GM19023 (cell line): ENCODE measurements at regions not wholly inside any gene's neighbourhood (a gene's known extent, or its start where the extent isn't known, plus 50 kb on each side); places are given as distances from the start of the nearest gene placed in this dataset.
"Not testable (repeated sequence)": the region's sequence is repeated elsewhere in the genome, so short reads cannot be mapped to it uniquely, and the experiment has no call there.

ENCODE experiments used
- ATAC-seq: cut with Tn5 transposase; IDR thresholded peaks from one replicate; pipeline ENCODE4 v1.9.1; 2021; ENCODE audit warnings: mild to moderate bottlenecking, moderate library complexity; ENCODE audit not compliant: unreplicated experiment

DNA sequence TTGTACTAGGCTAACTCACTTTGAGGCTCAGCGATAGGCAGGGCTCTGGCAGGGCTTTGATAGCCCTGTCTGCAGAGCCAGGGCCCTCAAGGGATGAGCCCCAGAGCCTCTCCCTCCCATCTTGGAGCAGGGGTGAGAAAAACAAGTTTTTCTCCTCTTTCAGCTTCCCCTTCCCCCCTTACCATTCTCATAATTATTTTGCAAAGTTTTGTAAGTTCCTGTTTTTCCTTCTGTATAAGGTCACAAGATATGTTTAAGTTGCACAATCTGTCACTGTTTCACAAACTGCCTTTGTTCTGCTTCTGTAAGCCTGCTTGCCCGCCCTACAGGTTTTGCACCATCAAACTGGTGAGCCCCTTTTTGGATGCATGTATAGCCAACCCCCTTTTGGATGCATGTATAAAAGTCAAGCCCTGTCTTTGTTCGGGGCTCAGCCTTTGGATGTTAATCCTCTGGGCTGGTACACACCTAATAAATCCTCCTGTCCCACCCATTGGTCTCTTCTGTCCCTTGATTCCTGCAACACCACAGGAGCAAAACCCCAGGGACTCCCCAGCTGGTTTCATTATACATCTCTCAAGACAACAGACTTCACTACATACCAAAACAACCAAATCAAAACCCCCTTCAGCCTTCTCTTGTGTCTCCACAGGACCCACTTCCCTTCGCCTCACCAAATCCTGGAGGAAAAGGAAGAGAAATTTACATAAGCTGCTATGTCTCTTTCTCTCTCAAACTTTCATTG, 52.5 kb upstream of the RESF1 start:
- ATAC-seq = no peak

DNA sequence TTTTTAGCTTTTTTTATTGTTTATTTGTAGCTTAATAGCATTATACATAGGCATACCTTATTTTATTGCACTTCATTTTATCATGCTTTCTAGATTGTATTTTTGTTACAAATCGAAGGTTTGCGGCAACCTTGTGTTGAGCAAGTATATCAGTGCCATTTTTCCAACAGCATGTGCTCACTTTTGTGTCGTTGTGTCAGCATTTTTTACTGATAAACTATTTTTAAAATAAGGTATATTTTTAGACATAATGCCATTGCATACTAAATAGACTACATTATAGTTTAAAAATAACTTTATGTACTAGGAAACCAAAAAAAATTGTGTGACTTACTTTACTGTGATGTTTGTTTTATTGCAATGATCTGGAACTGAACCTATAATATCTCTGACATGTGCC, 56.2 kb upstream of the RESF1 start:
- no peak for ATAC-seq

DNA sequence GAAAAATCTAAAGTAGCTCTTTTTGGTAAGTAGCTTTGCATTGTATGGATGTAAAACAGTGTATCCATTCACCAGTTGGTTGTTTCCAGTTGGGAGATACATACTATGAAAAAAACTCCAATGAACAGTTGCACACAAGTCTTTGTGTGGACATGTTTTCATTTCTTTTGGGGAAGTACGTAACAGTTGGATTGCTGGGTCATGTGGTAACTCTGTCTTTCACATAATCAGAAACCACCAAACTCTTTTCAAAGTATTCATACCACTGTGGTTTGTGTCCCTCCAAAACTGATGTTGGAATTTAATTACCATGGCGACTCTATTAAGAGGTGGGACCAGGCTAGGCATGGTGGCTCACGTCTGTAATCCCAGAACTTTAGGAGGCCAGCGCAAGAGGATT, 58.9 kb upstream of the RESF1 start:
- no peak for ATAC-seq

DNA sequence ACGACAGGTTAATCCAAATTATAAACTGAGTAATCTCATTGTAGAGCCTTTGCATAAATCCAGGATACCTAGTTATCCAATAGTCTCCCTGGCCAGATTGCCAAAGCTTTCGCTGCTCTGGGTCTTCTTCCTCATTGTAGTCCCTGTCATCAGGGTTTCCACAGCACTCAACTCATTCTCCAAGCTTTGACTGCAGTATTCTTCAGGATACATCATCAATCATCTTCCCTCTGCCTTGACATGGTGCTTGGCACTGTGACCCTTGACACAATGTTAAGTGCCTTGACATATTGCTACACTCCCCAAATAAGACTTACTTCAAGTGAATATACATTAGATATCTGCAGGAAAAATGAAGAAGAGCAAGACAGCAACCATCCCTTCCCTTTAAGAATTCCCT, 60.1 kb upstream of the RESF1 start:
- no peak for ATAC-seq

DNA sequence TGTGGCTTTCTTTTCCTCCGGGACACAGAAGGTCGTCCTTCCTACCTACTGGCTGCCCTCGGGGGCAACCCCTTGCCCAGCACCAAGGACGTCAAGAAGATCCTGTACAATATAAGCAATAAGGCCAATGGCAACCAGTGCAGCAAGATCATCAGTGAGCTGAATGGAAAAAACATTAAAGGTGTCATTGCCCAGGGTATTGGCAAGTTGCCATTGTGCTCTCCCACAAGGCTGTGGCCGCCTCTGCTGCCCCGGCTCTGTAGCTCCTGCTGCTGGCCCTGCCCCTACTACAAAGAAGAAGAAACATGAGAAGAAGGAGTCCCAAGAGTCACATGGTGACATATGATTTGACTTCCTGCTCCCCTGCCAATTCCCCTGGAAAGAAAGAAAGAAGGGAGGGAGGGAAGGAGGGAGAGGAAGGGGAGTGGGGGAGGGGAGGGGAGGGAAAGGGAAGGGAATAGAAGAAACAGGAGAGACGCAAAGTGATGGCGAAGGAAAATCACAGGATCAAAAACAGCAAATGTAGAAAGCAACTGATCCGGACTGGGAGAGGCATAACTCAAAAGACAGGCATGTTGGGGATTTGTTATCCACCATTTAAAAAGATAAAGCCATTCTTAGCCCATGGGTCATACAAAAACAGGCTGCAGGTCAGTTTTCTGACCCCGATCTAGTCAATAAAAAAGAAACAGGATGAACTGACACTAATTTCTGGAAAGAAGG, 61.3 kb upstream of the RESF1 start:
- no peak for ATAC-seq

DNA sequence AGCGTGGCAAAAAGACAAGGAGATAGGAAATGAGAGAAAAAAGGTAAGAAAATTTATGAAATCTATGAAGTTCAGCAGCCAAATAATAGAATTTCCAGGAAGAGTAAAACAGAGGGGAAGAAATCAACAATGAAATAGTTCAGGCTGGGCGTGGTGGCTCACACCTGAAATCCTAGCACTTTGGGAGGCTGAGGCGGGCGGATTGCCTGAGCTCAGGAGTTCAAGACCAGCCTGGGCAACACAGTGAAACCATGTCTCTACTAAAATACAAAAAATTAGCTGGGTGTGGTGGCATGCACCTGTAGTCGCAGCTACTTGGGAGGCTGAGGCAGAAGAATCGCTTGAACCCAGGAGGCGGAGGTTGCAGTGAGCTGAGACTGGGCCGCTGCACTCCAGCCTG, 62.1 kb upstream of the RESF1 start:
- not testable (repeated sequence) for ATAC-seq

DNA sequence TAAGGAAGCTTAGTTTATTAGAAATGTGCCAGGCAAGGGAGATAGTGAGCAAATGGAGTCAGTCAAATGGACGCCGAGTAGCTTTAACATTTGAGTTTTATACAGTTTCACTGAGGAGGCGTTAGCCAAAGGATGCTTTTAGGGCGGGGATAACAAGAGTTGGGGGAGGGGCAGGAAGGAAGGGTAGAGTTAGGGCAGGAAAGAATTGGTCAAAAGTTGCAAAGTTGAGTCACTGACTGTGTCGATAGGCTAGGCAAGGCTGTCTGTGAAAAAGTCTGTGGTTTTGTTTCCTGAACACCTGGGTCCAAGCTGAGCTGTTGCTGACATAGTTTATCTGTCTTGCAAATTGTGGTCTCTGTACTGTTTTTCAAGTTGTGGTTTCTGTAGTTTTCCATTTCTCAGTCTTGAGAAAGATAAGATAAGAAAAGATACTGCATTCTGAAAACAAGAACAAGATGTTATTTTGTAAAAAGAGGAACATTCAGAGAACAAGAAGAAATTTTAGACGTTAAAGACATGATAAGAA, 62.6 kb upstream of the RESF1 start:
- ATAC-seq = peak; percentile 99

DNA sequence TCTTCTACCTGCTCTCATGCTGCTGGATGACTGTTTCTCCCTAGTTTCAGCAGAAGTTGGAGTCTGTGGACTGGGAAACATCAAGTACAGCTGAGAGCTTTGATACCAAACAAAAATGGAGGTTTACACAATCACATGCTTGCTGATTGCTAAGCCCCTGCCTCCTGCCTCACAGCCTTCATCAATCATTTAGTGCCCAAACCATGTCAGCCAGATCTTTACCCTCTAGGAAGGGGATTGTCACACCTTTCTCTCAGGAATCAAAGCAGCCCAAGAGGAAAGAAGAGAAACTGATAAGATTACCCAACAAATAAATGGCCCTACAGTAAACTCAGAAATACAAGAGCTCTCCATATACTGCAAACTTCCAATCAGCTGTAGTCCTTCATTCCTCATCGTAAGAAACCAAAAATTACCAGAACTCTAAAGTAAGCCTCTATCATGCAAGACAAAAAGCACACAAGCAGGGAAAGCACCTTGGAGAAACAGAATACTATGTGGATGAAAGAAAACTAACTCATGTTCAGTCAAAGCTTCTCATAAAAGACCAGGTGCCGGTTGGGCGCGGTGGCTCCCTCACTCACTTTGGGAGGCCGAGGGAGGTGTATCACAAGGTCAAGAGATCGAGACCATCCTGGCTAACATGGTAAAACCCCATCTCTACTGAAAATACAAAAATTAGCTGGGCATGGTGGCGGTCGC, 63.6 kb upstream of the RESF1 start:
- ATAC-seq = no peak

DNA sequence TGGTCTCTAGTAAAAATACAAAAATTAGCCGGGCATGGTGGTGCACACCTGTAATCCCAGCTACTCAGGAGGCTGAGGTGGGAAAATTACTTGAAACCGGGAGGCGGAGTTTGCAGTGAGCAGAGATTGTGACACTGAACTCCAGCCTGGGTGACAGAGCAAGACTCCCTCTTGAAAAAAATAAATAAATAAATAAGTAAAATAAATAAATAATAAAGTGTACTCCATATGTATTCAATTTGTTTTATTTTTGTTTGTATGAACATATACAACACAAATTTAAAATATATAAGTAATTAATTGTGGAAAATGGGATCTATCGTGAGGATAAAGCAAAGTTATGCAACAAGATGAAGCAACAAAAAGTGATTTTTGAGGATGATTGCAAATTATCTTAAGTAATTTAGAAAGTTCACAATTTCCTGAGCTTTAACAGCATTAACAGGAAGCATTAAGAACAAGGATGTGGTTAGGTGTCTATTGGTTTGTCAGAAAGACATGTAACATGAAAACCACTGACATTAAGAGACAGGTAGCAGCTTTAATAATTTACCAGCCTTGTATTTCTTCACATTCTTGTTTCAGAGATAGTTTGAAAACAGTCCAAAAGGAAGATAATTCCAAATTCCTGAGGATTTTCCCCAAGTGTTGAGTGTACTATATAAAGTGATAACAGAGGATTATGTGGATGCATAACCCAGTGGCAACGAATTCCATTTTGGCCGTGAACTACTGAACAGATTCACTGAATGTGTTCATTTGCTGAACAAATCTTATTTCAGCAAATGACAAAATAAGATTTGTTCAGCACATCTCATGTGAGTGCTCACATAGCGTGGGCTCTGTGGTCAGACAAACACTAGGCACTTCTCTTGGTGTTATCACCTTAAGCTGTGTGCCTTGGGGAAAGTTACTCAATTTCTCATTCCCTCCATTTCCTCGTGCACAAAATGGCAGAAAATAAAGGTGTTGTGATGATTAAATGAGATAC, 68.6 kb upstream of the RESF1 start:
- no peak for ATAC-seq

DNA sequence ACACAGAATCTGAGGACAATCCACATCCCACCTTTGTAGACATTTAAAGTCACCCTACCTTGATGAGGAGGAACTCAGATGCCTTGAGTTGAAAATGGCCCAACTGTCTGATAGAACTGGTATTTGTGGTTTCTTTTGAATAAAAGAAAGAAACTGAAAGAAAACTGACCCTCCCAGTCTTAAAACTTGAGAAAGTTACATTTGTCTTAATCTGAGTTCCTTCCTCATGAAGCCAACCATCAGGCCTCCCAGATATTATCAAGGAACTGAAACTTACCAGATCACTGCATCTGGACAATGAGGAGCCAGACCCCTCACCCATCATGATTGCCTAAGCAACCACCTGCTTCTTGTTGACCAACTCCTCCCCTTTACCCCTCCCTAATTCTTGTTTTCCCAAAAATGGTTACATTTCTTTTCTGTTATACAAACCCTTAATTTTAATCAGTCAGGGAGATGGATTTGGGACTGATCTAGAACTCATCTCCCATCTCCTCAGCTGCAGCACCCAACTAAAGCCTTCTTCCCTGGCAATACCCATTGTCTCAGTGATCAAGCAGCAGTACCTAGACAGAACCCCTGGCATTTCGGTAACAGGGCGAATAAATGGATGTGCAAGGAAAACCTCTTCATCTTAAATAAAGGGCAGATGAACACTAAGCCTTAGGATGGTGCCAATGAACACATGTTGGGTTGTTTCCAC, 72.0 kb upstream of the RESF1 start:
- no peak for ATAC-seq

DNA sequence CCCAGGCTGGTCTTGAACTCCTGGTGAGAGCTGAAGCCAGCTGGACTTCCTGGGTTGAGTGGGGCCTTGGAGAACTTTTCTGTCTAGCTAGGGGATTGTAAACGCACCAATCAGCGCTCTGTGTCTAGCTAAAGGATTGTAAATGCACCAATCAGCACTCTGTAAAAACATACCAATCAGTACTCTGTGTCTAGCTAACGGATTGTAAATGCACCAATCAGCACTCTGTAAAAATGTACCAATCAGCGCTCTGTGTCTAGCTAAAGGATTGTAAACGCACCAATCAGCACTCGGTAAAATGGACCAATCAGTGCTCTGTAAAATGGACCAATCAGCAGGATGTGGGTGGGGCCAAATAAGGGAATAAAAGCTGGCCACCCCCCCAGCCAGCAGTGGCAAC, 76.5 kb upstream of the RESF1 start:
- ATAC-seq = not testable (repeated sequence)

DNA sequence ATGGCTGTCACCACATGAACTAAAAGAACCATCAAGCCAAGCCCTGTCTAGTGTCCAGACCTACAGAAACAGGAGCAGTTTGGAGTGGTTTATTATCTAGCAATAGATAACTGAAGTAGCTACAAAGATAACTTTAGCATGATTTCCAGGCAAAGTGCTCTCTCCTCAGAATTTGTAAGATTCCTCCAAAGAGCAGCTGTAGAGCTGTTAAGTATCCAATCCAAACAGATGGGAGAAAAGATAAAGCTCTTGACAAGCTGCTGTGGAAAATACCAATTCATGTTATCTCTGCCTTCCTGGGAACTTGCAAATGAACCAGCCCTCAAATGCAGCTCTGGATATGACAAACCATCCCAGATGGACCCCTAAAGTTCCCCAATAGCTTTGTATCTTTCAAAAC, 78.9 kb upstream of the RESF1 start:
- no peak for ATAC-seq

DNA sequence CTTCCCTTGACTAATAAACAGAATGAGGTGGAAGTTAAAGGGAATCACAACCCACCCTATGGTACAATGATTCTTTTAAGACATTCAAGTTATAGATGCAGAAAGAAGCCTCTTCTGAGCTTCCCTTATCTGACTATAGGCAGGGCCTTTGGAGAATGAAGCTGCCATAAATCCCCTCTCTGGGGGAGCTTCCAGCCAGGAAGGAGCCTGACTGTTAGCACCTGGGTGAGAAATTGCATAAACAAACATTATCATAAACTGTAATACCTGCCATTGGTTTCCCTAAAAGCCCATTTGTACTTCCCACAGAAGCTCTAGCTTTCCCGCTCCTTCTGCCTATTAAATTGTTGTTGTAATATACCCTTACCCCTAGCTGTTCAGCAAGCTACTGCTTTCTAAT, 81.3 kb upstream of the RESF1 start:
- ATAC-seq = no peak

DNA sequence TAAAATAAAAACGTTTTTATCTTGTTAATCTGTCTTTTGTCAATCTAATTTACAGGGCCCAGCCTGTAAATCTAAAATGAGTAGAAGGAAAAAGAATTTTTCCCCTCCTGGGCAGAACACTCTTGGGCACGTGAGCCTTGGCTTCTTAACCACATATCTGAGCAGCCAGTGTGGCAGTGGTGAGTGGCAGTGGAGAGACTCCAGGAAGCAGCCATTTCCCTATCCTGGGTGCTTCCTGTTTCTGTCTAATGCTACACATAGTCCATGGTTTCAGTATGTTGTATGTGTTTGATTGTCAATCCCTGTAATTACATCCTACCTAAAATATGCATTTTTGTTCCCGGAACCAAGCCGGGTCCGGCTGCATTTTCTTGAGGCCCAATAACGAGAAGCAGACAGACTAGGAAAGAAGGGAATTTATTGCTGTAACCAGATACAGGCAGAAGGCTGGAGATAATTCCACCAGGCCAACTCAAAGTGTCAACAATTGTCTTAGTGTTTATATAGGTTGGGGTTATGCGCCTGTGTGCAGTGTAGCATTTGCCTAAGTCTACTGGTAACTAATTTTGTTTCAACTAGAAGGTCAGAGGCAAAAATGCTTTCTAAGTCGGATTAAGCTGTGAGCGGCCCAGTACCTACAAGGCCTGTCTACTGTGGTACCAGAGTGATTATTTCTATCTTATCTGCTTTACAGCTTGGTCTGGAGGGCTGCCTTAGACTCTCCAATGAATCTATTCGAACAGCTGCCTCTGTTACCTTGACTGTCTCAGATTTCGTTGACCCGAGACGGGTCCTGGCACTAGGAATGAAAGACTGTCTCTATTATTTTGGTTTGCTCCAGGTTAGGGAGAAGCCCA, 82.4 kb upstream of the RESF1 start:
- no peak for ATAC-seq

DNA sequence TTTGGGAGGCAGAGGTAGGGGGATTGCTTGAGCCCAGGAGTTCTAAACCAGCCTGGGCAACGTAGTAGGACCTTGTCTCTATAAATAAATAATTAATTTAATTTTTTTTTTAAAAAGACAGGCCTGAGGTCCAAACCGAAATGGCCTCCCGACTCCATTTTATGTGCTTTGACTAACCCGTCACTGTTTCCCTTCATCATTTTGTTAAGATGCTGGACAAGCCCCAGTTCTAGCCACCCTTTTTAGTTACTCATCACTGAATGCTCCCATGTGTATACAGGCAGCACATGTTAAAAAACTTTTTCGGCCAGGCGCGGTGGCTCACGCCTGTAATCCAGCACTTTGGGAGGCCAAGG, 83.6 kb upstream of the RESF1 start:
- ATAC-seq = no peak

DNA sequence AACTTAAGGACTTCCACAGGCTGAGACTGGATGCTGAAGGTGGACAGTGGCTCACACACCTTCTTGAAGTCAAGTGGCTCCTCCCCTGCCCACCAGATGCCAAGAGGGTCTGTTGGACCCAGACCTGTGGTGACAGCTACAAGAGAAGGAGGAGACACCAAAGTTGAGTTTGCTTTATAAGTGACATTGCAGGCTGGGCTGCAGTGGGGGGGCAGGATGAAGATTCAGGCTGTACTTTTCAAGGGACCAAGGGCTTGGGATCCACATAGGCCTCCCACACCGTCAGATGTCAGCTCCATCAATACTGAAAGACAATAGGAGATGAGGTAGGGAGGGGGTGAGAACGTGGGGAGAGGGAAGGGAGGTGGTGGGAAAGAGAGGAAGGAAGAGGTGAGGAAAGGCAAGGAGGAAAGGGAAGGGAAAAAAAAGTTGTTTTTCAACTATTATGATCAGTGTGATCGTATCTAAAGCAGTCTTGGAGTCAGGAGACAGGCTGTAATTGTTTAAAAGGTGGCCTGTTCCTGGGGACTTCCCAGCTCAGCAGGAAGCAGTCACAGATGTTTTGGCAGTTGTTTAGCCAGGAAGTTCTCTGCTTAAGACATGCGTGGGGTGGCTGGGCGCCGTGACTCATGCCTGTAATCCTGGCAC, 84.1 kb upstream of the RESF1 start:
- ATAC-seq = peak; percentile 82

DNA sequence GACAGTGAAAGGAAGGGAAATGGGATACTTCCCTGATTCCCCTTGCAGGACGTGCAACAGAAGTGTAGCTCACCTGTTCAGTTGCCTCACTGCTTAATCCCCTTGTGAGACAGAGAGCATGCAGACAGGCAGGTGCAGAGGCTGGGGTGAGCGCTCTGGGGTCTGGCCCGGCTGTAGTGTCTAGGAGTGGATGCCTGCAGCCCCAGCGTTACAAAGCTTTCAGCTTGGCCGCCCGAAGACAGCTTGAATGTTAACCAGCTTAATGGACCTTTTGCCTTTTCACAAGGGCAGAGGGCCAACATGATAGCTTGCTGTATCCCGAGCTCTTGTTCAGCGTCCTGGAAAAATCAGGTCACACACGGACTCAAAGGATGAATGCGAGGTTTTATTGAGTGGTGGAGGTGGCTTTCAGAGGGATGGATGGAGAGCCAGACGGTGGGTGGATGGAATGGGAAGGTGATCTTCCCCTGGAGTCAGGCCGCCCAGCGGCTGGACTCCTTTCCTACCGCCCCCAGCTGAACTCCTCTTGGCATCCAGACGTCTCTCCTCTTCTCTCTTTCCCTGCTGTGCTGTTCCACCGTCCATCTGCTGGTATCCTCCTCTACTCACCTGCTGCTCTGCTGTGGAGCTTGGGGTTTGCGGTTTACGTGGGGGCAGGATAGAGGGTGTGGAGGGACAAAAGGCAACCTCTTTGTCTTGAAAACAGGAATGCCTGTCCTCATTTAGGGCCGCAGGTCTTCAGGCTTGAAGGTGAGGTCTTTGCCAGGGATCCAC, 86.2 kb upstream of the RESF1 start:
- ATAC-seq = no peak

DNA sequence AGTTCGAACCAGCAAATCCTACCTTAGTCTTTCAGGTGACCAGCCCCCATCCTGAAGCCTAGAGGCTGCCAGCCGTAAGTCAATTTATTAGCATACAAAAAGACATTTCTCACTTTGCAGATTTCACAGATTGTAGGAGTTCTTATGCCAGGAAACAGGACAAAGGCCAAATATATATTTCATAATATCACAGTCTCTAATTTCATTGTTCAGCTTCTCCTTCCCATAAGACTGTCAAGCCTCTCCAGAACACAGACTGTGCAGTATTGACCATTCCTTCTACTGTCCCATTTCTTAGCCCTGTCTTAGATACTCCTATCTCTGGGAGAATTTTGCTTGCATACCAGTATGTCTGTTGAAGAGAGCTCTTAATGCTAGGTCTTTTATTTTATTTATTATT, 89.2 kb upstream of the RESF1 start:
- no peak for ATAC-seq
